Uterus (tissue), 2 donors: ENCODE measurements at regions not wholly inside any gene's neighbourhood (a gene's known extent, or its start where the extent isn't known, plus 50 kb on each side); places are given as distances from the start of the nearest gene placed in this dataset.

Experiments
- CTCF ChIP-seq, 4 experiments: fragments of 200-600 bp in 2 of 4; fragments of 450-650 bp in 2 of 4; sonication (generic) in 2 of 4; IDR thresholded peaks; one replicate each; pipeline ENCODE4 v1.5.1; 2016 to 2019; ENCODE audit warnings: antibody characterized with exemption in 4 of 4, mild to moderate bottlenecking in 2 of 4, moderate library complexity in 1 of 4
- POLR2A ChIP-seq, 2 donors: fragments of 450-650 bp; IDR thresholded peaks; one replicate each; pipeline ENCODE4 v1.6.1; 2016; ENCODE audit warnings: antibody characterized with exemption in 2 of 2, mild to moderate bottlenecking in 1 of 2, moderate library complexity in 1 of 2

- TF ChIP-seq CTCF (IDR thresholded peaks at IDR 0.05) (no peak), POLR2A (IDR thresholded peaks at IDR 0.05) (no peak)
Measured at GRCh38 chr6:141203902-141204575, 928.7 kb upstream of the GJE1 start.
